ENCODE measurements at regions not wholly inside any gene's neighbourhood (a gene's known extent, or its start where the extent isn't known, plus 50 kb on each side); places are given as distances from the start of the nearest gene placed in this dataset.
A peak's percentile ranks its signal among the peaks of the same experiment; 100 is the strongest.

- DNase-seq, result no peak
- in situ Hi-C loops (cut with MboI; ENCODE audit: low pct_unique_long_range_greater_than_20kb, low sequenced_read_pairs), result no loop called here
These were observed 91.7 kb upstream of the ADAMTSL1 start for GRCh38 chr9:18382243-18382642.

- in situ Hi-C loops (cut with MboI; ENCODE audit: low pct_unique_long_range_greater_than_20kb, low sequenced_read_pairs), result no loop called here
- DNase-seq, result no peak
These were observed 89.9 kb upstream of the ADAMTSL1 start for GRCh38 chr9:18384066-18384465.

GRCh38 chr9:18385696-18386490, 88.1 kb upstream of the ADAMTSL1 start:
- DNase-seq, result no peak
- in situ Hi-C loops (cut with MboI; ENCODE audit: low pct_unique_long_range_greater_than_20kb, low sequenced_read_pairs), result no loop called here

DNA sequence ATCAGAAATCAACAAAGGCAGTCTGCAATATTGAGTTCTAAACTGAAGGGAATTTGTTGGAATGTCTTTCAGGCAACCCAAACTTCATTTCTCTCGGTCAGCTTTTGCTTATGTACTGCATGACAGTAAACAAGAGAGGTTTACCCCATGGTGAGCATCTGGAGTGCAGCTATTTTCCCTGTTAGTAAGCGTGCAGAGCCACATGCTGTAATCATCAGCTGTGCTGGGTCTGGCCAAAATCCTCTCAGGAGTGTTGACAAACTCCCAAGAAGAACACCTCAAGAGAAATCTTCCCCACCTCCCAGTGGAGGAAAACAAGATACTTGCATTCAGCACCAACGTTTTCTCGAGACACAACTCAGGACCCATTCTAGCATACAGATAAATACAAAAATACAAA, 83.6 kb upstream of the ADAMTSL1 start:
- in situ Hi-C loops (cut with MboI; ENCODE audit: low pct_unique_long_range_greater_than_20kb, low sequenced_read_pairs), result no loop called here

DNA sequence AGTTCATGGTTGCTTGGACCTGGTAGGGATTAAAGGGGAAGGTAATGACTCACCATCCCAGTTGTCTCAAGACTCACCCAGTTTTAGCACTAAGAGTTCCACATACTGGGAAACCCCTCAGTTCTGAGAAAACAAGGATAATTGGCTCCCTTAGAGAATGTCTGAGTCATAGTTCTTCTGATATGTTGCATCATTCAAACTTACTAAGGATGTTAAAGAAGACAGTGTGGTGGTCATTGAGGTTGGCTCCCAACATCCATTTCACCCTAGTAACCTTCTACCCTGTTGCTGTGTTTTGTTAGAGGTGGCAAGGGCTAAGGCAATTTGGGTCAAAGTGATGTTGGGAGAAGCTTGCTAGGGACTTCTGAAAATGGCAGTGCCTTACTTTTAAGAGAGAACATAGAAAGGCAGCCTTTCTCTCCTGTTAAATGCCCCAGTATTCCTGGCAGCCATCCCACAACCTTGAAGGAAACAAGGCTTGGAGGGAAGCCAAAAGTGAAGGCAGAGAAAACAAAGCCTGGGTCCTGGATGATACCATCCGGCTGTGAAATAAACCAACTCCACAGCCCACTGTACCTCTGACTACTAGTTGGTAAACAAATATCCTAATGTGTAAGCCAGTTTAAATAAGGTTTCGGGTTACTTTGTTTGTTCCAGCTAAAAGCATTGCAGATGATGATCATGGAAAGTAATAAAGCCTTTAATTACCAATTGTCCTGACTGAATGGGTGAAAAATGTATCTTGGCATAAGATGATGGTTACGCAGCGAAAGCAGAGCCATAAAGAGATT, 80.4 kb upstream of the ADAMTSL1 start:
- in situ Hi-C loops (cut with MboI; ENCODE audit: low pct_unique_long_range_greater_than_20kb, low sequenced_read_pairs), result no loop called here
- DNase-seq, result peak; percentile 7

More for the DNA sequence above, 83.6 kb upstream of the ADAMTSL1 start:
- no peak for DNase-seq

- no peak for DNase-seq
- in situ Hi-C loops (cut with MboI; ENCODE audit: low pct_unique_long_range_greater_than_20kb, low sequenced_read_pairs), result no loop called here
These were observed 79.1 kb upstream of the ADAMTSL1 start for GRCh38 chr9:18394847-18395351.

- peak; percentile 8 for DNase-seq
- in situ Hi-C loops (cut with MboI; ENCODE audit: low pct_unique_long_range_greater_than_20kb, low sequenced_read_pairs), result no loop called here
These were observed 77.7 kb upstream of the ADAMTSL1 start for GRCh38 chr9:18396102-18396728.

GRCh38 chr9:18397076-18397475, 76.9 kb upstream of the ADAMTSL1 start:
- in situ Hi-C loops (cut with MboI; ENCODE audit: low pct_unique_long_range_greater_than_20kb, low sequenced_read_pairs), result no loop called here
- DNase-seq, result no peak

GRCh38 chr9:18398038-18398437, 75.9 kb upstream of the ADAMTSL1 start:
- no peak for DNase-seq
- in situ Hi-C loops (cut with MboI; ENCODE audit: low pct_unique_long_range_greater_than_20kb, low sequenced_read_pairs), result no loop called here

GRCh38 chr9:18404434-18405029, 69.4 kb upstream of the ADAMTSL1 start:
- in situ Hi-C loops (cut with MboI; ENCODE audit: low pct_unique_long_range_greater_than_20kb, low sequenced_read_pairs), result no loop called here
- no peak for DNase-seq

GRCh38 chr9:18405240-18405639, 68.7 kb upstream of the ADAMTSL1 start:
- in situ Hi-C loops (cut with MboI; ENCODE audit: low pct_unique_long_range_greater_than_20kb, low sequenced_read_pairs), result no loop called here
- DNase-seq, result no peak

DNA sequence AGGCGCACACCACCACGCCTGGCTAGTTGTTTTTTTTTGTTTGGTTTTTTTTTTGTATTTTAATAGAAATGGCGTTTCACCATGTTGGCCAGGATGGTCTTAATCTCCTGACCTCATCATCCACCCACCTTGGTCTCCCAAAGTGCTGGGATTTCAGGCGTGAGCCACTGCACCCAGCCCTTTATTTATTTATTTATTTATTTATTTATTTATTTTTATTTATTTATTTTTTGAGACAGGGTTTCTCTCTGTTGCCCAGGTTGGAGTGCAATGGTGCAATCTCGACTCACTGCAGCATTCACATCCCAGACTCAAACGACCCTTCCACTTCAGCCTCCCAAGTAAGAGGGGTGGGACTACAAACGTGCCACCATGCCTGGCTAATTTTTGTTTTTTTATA, 63.0 kb upstream of the ADAMTSL1 start:
- no peak for DNase-seq
- in situ Hi-C loops (cut with MboI; ENCODE audit: low pct_unique_long_range_greater_than_20kb, low sequenced_read_pairs), result no loop called here

DNA sequence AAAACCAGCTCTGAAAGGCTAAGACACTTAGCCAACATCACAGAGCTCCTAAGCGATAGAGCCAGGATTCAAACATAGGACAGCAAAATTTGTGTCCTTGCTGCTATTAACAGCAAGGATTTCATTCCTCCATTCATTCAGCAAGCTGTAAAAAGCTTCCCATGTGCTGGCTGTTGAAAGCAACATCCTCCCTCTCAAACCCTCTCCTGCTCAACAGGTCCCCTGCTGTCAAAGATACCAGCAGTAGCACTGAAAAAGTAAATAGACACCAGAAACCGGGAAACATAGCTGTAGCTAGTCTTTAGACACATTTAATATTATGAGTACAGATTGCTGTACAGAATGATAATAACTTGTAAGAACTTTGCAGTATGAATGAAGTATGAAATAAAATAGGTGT, 52.6 kb upstream of the ADAMTSL1 start:
- no peak for DNase-seq
- in situ Hi-C loops (cut with MboI; ENCODE audit: low pct_unique_long_range_greater_than_20kb, low sequenced_read_pairs), result no loop called here

GRCh38 chr9:18422296-18423036, 51.5 kb upstream of the ADAMTSL1 start:
- in situ Hi-C loops (cut with MboI; ENCODE audit: low pct_unique_long_range_greater_than_20kb, low sequenced_read_pairs), result no loop called here
- DNase-seq, result no peak

GRCh38 chr9:18423791-18424531, 50.0 kb upstream of the ADAMTSL1 start:
- in situ Hi-C loops (cut with MboI; ENCODE audit: low pct_unique_long_range_greater_than_20kb, low sequenced_read_pairs), result no loop called here
- no peak for DNase-seq
